Epithelial cell of esophagus (primary cell): ENCODE measurements at regions not wholly inside any gene's neighbourhood (a gene's known extent, or its start where the extent isn't known, plus 50 kb on each side); places are given as distances from the start of the nearest gene placed in this dataset.

ENCODE experiments used
- DNase-seq: peaks from one replicate; pipeline ENCODE4 v3.0.0; 2010; ENCODE audit warnings: low read depth
- H3K4me3 ChIP-seq: 2 replicates; pipeline ENCODE4 v1.5.1; 2011; ENCODE audit warnings: mild to moderate bottlenecking, low read length, control low read depth
- TF ChIP-seq, protein P1 (sequence below): IDR thresholded peaks from 2 replicates; pipeline ENCODE4 v1.5.1; 2011; ENCODE audit warnings: low read depth, mild to moderate bottlenecking, low read length, control low read depth, inconsistent platforms; ENCODE audit not compliant: insufficient read depth; ENCODE audit errors: missing control alignments

GRCh38 chr2:222120933-222121332, 177.9 kb downstream of the PAX3 start:
- H3K4me3 ChIP-seq, result no peak overlapping the region
- TF ChIP-seq, protein P1, sequence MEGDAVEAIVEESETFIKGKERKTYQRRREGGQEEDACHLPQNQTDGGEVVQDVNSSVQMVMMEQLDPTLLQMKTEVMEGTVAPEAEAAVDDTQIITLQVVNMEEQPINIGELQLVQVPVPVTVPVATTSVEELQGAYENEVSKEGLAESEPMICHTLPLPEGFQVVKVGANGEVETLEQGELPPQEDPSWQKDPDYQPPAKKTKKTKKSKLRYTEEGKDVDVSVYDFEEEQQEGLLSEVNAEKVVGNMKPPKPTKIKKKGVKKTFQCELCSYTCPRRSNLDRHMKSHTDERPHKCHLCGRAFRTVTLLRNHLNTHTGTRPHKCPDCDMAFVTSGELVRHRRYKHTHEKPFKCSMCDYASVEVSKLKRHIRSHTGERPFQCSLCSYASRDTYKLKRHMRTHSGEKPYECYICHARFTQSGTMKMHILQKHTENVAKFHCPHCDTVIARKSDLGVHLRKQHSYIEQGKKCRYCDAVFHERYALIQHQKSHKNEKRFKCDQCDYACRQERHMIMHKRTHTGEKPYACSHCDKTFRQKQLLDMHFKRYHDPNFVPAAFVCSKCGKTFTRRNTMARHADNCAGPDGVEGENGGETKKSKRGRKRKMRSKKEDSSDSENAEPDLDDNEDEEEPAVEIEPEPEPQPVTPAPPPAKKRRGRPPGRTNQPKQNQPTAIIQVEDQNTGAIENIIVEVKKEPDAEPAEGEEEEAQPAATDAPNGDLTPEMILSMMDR, result no peak
- no peak for DNase-seq

DNA sequence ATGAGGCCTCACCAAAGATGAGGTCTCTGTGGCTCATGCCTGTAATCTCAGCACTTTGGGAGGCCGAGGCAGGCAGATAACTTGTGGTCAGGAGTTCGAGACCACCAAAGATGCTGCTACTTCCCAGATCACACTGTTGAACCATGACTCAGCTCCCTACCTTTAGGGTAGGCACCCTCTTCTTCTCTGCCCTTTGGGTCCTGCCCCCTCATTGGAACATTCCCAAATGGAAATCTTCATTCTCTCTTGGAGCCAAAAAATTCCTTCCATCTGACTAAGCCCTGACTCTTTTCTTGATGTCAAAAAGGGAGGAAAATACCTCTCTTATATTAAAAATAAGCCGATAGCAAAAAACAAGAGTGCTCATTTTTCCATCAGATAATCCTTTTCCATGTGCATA, 183.5 kb downstream of the PAX3 start:
- TF ChIP-seq, protein P1, result no peak

GRCh38 chr2:222108957-222109585, 189.7 kb downstream of the PAX3 start:
- no peak overlapping the region for H3K4me3 ChIP-seq
- DNase-seq, result no peak
- TF ChIP-seq, protein P1, result no peak

More for the DNA sequence above, 183.5 kb downstream of the PAX3 start:
- DNase-seq, result no peak
- H3K4me3 ChIP-seq, result no peak overlapping the region

DNA sequence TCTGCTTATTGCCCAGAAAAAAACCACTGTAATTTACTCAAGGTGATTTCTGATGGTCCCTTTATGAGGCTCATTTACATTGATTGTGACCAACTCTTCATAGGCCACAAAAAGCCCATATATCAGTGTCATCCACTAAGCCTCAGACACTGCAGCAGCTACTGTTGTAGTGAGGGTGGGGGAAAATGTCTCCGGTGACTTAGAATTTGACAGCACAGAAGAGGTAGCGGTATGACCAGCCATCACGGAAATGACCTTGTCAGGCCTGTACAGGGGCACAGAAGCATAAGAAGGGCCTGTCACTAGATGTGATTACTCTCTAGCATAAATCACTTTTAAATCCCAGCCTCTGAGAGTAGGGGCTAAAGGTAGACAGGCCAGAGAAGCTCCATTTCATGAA, 190.3 kb downstream of the PAX3 start:
- H3K4me3 ChIP-seq, result no peak overlapping the region
- DNase-seq, result no peak
- TF ChIP-seq, protein P1, result no peak

- DNase-seq, result peak; percentile 27
- TF ChIP-seq, protein P1, result no peak
These were observed 193.8 kb downstream of the PAX3 start for GRCh38 chr2:222105046-222105445.

GRCh38 chr2:222102575-222103349, 196.0 kb downstream of the PAX3 start:
- no peak overlapping the region for H3K4me3 ChIP-seq
- no peak for DNase-seq
- TF ChIP-seq, protein P1, result no peak

More at GRCh38 chr2:222105046-222105445, 193.8 kb downstream of the PAX3 start:
- no peak overlapping the region for H3K4me3 ChIP-seq
